Smooth muscle cell (in vitro differentiated cells): ENCODE measurements at regions not wholly inside any gene's neighbourhood (a gene's known extent, or its start where the extent isn't known, plus 50 kb on each side); places are given as distances from the start of the nearest gene placed in this dataset.

Source experiments
- DNase-seq: peaks from one replicate; lab custom pipeline; 2025; ENCODE audit not compliant: unreplicated experiment; lab: John Stamatoyannopoulos, UW
- H2AFZ ChIP-seq: fragments of 200-600 bp; sonication (generic); 2 replicates; pipeline ENCODE4 v1.6.0; 2016; ENCODE audit warnings: antibody characterized with exemption, low read depth, mild to moderate bottlenecking
- H3F3A ChIP-seq: fragments of 200-600 bp; sonication (generic); 2 replicates; pipeline ENCODE4 v1.6.0; 2017; ENCODE audit warnings: antibody characterized with exemption, low read depth
- H3K27ac ChIP-seq: fragments of 200-600 bp; sonication (generic); 2 replicates; pipeline ENCODE4 v1.5.1; 2016; ENCODE audit warnings: low read depth, mild to moderate bottlenecking
- H3K27me3 ChIP-seq: fragments of 200-600 bp; sonication (generic); 2 replicates; pipeline ENCODE4 v1.6.1; 2016; ENCODE audit warnings: low read depth, mild to moderate bottlenecking
- H3K36me3 ChIP-seq: fragments of 200-600 bp; sonication (generic); 2 replicates; pipeline ENCODE4 v1.5.1; 2016; ENCODE audit warnings: low read depth
- H3K4me1 ChIP-seq: fragments of 200-600 bp; sonication (generic); 2 replicates; pipeline ENCODE4 v1.5.1; 2016; ENCODE audit warnings: low read depth
- H3K4me2 ChIP-seq: fragments of 200-600 bp; sonication (generic); 2 replicates; pipeline ENCODE4 v1.6.0; 2016; ENCODE audit warnings: mild to moderate bottlenecking
- H3K4me3 ChIP-seq: fragments of 200-600 bp; sonication (generic); 2 replicates; pipeline ENCODE4 v1.5.1; 2016; ENCODE audit warnings: mild to moderate bottlenecking
- H3K79me2 ChIP-seq: fragments of 200-600 bp; sonication (generic); 2 replicates; pipeline ENCODE4 v1.6.0; 2016; ENCODE audit warnings: low read depth, mild to moderate bottlenecking
- H3K9ac ChIP-seq: fragments of 200-600 bp; sonication (generic); 2 replicates; pipeline ENCODE4 v1.6.0; 2016; ENCODE audit warnings: low read depth
- H3K9me3 ChIP-seq: fragments of 200-600 bp; sonication (generic); replicated peaks from 2 replicates; pipeline ENCODE4 v1.5.1; 2016; ENCODE audit warnings: low read depth
- H4K20me1 ChIP-seq: fragments of 200-600 bp; sonication (generic); 2 replicates; pipeline ENCODE4 v1.6.0; 2016; ENCODE audit warnings: low read depth
- CTCF ChIP-seq: fragments of 200-600 bp; sonication (generic); IDR thresholded peaks from 2 replicates; pipeline ENCODE4 v1.5.1; 2017; ENCODE audit warnings: borderline replicate concordance, mild to moderate bottlenecking, antibody characterized with exemption; ENCODE audit not compliant: insufficient read depth, poor library complexity, severe bottlenecking
- WGBS: methylation state at CpG from one replicate; pipeline ENCODE4 v1.1.7; 2016; ENCODE audit warnings: low lambda C conversion rate; 5-methylcytosine and 5-hydroxymethylcytosine counted together

- peak overlapping the region; percentile 47 for H3K27ac ChIP-seq
Observed at GRCh38 chr10:84825330-84825729, 496.9 kb downstream of the CCSER2 start.

GRCh38 chr10:84826704-84827103, 498.3 kb downstream of the CCSER2 start:
- Histone ChIP-seq H3F3A (peaks cover 5% of the 10 kb centered on the region), H3K79me2 (no peaks in the 10 kb centered on the region), H4K20me1 (no peaks in the 10 kb centered on the region), H3K4me1 (peaks cover 26% of the 10 kb centered on the region), H3K4me3 (no peak overlapping the region), H3K9ac (no peak overlapping the region), H3K4me2 (peak overlapping the region; percentile 36), H3K27me3 (no peaks in the 10 kb centered on the region), H3K9me3 (no peaks in the 10 kb centered on the region), H3K36me3 (no peaks in the 10 kb centered on the region), H2AFZ (no peak overlapping the region), H3K27ac (peak overlapping the region; percentile 47)
- WGBS: 28% methylated on average over 3 of the region's 3 CpGs
- no peak for DNase-seq
- TF ChIP-seq CTCF: no peak

More at GRCh38 chr10:84825330-84825729, 496.9 kb downstream of the CCSER2 start:
- Histone ChIP-seq H3K4me2 (peak overlapping the region; percentile 68), H3F3A (peaks cover 5% of the 10 kb centered on the region), H3K9ac (no peak overlapping the region), H3K36me3 (no peaks in the 10 kb centered on the region), H3K27me3 (no peaks in the 10 kb centered on the region), H3K4me3 (no peak overlapping the region), H3K79me2 (no peaks in the 10 kb centered on the region), H4K20me1 (no peaks in the 10 kb centered on the region), H3K4me1 (peaks cover 26% of the 10 kb centered on the region), H3K9me3 (no peaks in the 10 kb centered on the region), H2AFZ (no peak overlapping the region)
- DNase-seq: no peak
- no peak for TF ChIP-seq CTCF
- WGBS: 9% methylated on average over 1 of the region's 1 CpG

- H3K9me3 ChIP-seq: no peaks in the 10 kb centered on the region
- H3K4me2 ChIP-seq: no peak overlapping the region
- 84% methylated on average over 7 of the region's 7 CpGs for WGBS
- no peak for DNase-seq
- TF ChIP-seq CTCF: no peak
- no peak overlapping the region for H3K4me3 ChIP-seq
- H3K36me3 ChIP-seq: no peaks in the 10 kb centered on the region
- peaks cover 5% of the 10 kb centered on the region for H3F3A ChIP-seq
- peaks cover 12% of the 10 kb centered on the region for H3K27me3 ChIP-seq
- H3K79me2 ChIP-seq: no peaks in the 10 kb centered on the region
- H3K4me1 ChIP-seq: peaks cover 24% of the 10 kb centered on the region
- no peak overlapping the region for H3K27ac ChIP-seq
- no peak overlapping the region for H2AFZ ChIP-seq
- no peaks in the 10 kb centered on the region for H4K20me1 ChIP-seq
- no peak overlapping the region for H3K9ac ChIP-seq
Observed at GRCh38 chr10:84829131-84829530, 500.7 kb downstream of the CCSER2 start.

GRCh38 chr10:84837041-84837812, 508.8 kb downstream of the CCSER2 start:
- peaks cover 10% of the 10 kb centered on the region for H3K4me1 ChIP-seq
- no peak overlapping the region for H3K4me3 ChIP-seq
- peaks cover 28% of the 10 kb centered on the region for H3K27me3 ChIP-seq
- H4K20me1 ChIP-seq: no peaks in the 10 kb centered on the region
- H3K9ac ChIP-seq: no peak overlapping the region
- no peak overlapping the region for H2AFZ ChIP-seq
- WGBS: 83% methylated on average over 3 of the region's 3 CpGs
- no peak for TF ChIP-seq CTCF
- H3K9me3 ChIP-seq: no peaks in the 10 kb centered on the region
- no peaks in the 10 kb centered on the region for H3K36me3 ChIP-seq
- H3F3A ChIP-seq: no peaks in the 10 kb centered on the region
- no peak overlapping the region for H3K27ac ChIP-seq
- H3K4me2 ChIP-seq: peak overlapping the region; percentile 3
- no peak for DNase-seq
- no peaks in the 10 kb centered on the region for H3K79me2 ChIP-seq
